Natural killer cell (primary cell): ENCODE measurements at regions not wholly inside any gene's neighbourhood (a gene's known extent, or its start where the extent isn't known, plus 50 kb on each side); places are given as distances from the start of the nearest gene placed in this dataset.

ENCODE experiments used
- ATAC-seq, 3 donors: fragments of 150-1000 bp in 2 of 3; fragments of 200-7000 bp in 1 of 3; cut with Tn5 transposase; 1 replicate in 1 of 3; 2 replicates in 2 of 3; pipeline ENCODE4 v1.10.0; 2021; ENCODE audit warnings: mild to moderate bottlenecking in 2 of 3, moderate library complexity in 2 of 3
- DNase-seq, 2 donors: peaks; one replicate each; pipeline versions ENCODE4 v3.0.0 to v3.0.0-alpha.2; 2013 to 2021; ENCODE audit warnings: mixed read lengths in 1 of 2
- H3K27ac ChIP-seq: one replicate; pipeline ENCODE4 v1.5.1; 2013; ENCODE audit warnings: mild to moderate bottlenecking, low read length
- H3K27me3 ChIP-seq: one replicate; pipeline ENCODE4 v1.6.1; 2013; ENCODE audit warnings: low read length; ENCODE audit not compliant: control insufficient read depth, insufficient read depth
- H3K36me3 ChIP-seq: one replicate; pipeline ENCODE4 v1.6.1; 2013; ENCODE audit warnings: low read length; ENCODE audit not compliant: control insufficient read depth, insufficient read depth
- H3K4me1 ChIP-seq: one replicate; pipeline ENCODE4 v1.6.1; 2013; ENCODE audit warnings: low read length; ENCODE audit not compliant: control insufficient read depth, insufficient read depth
- H3K4me3 ChIP-seq: one replicate; pipeline ENCODE4 v1.5.1; 2013; ENCODE audit warnings: low read length
- H3K9me3 ChIP-seq: one replicate; pipeline ENCODE4 v1.6.1; 2013; ENCODE audit warnings: low read length; ENCODE audit not compliant: control insufficient read depth, insufficient read depth
- H3K27ac Mint-ChIP-seq, 2 donors: one replicate each; pipeline ENCODE4 v1.8.0; 2022; ENCODE audit warnings: mild to moderate bottlenecking in 2 of 2, mixed read lengths in 2 of 2, moderate library complexity in 1 of 2
- H3K27me3 Mint-ChIP-seq, 2 donors: one replicate each; pipeline ENCODE4 v1.8.0; 2022; ENCODE audit warnings: low read depth in 2 of 2, mixed read lengths in 2 of 2
- H3K36me3 Mint-ChIP-seq: one replicate; pipeline ENCODE4 v1.8.0; 2022; ENCODE audit warnings: mixed read lengths
- H3K4me1 Mint-ChIP-seq, 2 donors: one replicate each; pipeline ENCODE4 v1.8.0; 2022; ENCODE audit warnings: mixed read lengths in 2 of 2
- H3K4me3 Mint-ChIP-seq: one replicate; pipeline ENCODE4 v1.8.0; 2022; ENCODE audit warnings: mild to moderate bottlenecking, moderate library complexity, mixed read lengths
- H3K9me3 Mint-ChIP-seq, 2 donors: one replicate each; pipeline ENCODE4 v1.8.0; 2022; ENCODE audit warnings: mixed read lengths in 2 of 2
- WGBS: methylation state at CpG from one replicate; pipeline ENCODE4 v1.1.7; 2013; ENCODE audit warnings: missing lambda C conversion rate; ENCODE audit not compliant: insufficient coverage; 5-methylcytosine and 5-hydroxymethylcytosine counted together
- intact Hi-C: fragments of 100-400 bp; cut with micrococcal nuclease; formaldehyde crosslinking; loops from one replicate; pipeline ENCODE4 v1.14.2; 2022
- TF ChIP-seq, protein P1 (sequence below): fragments of 200-600 bp; IDR thresholded peaks from one replicate; pipeline ENCODE4 v1.8.0; 2022; ENCODE audit warnings: antibody characterized with exemption

DNA sequence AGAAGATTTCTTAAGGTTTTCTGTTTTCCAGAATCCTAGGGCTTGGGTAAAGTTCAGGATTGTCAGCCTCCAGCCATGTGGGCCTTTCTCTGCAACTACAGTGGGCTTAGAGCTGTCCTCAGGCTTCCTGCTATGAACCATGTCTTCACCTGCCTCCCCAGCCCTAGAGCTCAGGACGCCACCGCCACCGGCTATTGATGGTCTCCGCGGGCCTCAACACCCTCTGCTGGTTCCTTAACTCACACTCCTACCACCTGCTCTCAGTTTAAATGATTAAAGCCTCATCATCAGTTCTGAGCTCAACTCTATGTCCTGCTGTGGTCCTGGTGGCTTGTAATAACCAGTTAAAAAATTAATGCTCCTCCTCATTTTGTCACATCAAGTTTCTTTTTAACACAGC is 221.0 kb downstream of the EFNB2 start:
- H3K27ac ChIP-seq = no peak overlapping the region
- Mint-ChIP-seq H3K9me3 (peaks cover 0 to 2% of the 10 kb centered on the region in 2 donors), H3K4me3 (no peak overlapping the region), H3K27me3 (no peaks in the 10 kb centered on the region), H3K36me3 (no peaks in the 10 kb centered on the region), H3K4me1 (no peaks in the 10 kb centered on the region), H3K27ac (no peak overlapping the region)
- TF ChIP-seq, protein P1, sequence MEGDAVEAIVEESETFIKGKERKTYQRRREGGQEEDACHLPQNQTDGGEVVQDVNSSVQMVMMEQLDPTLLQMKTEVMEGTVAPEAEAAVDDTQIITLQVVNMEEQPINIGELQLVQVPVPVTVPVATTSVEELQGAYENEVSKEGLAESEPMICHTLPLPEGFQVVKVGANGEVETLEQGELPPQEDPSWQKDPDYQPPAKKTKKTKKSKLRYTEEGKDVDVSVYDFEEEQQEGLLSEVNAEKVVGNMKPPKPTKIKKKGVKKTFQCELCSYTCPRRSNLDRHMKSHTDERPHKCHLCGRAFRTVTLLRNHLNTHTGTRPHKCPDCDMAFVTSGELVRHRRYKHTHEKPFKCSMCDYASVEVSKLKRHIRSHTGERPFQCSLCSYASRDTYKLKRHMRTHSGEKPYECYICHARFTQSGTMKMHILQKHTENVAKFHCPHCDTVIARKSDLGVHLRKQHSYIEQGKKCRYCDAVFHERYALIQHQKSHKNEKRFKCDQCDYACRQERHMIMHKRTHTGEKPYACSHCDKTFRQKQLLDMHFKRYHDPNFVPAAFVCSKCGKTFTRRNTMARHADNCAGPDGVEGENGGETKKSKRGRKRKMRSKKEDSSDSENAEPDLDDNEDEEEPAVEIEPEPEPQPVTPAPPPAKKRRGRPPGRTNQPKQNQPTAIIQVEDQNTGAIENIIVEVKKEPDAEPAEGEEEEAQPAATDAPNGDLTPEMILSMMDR = no peak
- no peaks in the 10 kb centered on the region for H3K27me3 ChIP-seq
- intact Hi-C loops = no loop called here
- 76% methylated on average over 5 of the region's 5 CpGs for WGBS
- no peaks in the 10 kb centered on the region for H3K4me1 ChIP-seq
- DNase-seq = no peak
- no peaks in the 10 kb centered on the region for H3K9me3 ChIP-seq
- H3K4me3 ChIP-seq = no peak overlapping the region
- no peak for ATAC-seq
- H3K36me3 ChIP-seq = no peaks in the 10 kb centered on the region

DNA sequence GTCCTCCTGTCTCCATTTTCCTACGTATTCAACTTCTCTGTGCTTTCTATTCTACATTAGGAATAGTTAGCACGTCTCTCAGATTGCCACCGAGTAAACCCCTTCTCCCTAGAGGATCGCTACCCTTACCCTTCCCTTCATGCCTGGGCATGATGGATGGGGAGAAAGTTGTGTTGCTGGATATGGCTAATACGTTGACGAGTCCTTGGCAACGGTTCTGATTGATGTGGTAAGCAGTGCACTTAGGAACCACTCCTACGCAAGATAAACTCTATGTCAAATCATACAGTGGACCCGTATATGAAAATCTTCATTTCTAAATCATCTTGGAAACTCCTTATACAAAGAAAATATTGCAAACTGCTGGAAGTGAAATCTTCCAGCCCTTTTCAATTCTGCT is 224.5 kb downstream of the EFNB2 start:
- peaks cover 5 to 6% of the 10 kb centered on the region in 2 donors for H3K9me3 Mint-ChIP-seq
- H3K4me3 Mint-ChIP-seq = no peak overlapping the region
- no peaks in the 10 kb centered on the region for H3K27me3 Mint-ChIP-seq
- Histone ChIP-seq H3K9me3 (no peaks in the 10 kb centered on the region), H3K4me1 (no peaks in the 10 kb centered on the region), H3K36me3 (no peaks in the 10 kb centered on the region), H3K27me3 (no peaks in the 10 kb centered on the region), H3K27ac (no peak overlapping the region), H3K4me3 (no peak overlapping the region)
- H3K36me3 Mint-ChIP-seq = no peaks in the 10 kb centered on the region
- intact Hi-C loops = no loop called here
- ATAC-seq (no peak), DNase-seq (no peak)
- H3K4me1 Mint-ChIP-seq = no peaks in the 10 kb centered on the region
- TF ChIP-seq, protein P1 = no peak
- WGBS = 87% methylated on average over 7 of the region's 9 CpGs
- H3K27ac Mint-ChIP-seq = no peak overlapping the region

DNA sequence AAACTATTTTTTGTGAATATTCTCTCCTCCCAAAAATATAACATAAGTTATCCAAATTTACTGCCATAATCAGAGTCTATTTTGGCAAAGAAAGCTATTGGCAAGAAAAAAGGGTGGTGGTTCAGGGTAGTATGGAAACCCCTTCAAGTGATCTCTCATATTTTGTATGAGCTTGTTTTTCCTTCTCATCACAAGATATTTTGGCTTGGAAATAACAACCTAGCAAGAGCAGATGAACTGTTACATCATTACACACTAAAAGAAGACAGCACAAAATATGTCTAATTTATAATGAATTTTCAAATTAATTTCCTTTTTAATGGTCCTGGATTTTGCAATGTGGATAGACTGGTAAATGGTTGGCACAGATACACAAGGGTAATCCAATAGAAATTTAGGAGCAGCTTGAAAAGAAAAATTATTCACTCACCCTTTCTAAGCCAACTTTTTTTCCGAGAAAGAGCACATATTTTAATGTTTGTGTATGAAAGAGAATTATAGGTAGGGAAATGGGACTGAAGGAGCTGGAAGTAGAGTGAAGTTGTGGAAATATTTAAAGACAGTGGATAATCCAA is 225.1 kb downstream of the EFNB2 start:
- no peak for DNase-seq
- Histone ChIP-seq H3K36me3 (no peaks in the 10 kb centered on the region), H3K9me3 (no peaks in the 10 kb centered on the region), H3K27me3 (no peaks in the 10 kb centered on the region), H3K4me3 (no peak overlapping the region), H3K4me1 (no peaks in the 10 kb centered on the region), H3K27ac (no peak overlapping the region)
- no peak overlapping the region for H3K4me3 Mint-ChIP-seq
- no peak for ATAC-seq
- no peaks in the 10 kb centered on the region for H3K36me3 Mint-ChIP-seq
- TF ChIP-seq, protein P1 = no peak
- intact Hi-C loops = no loop called here
- no peaks in the 10 kb centered on the region for H3K27me3 Mint-ChIP-seq
- H3K9me3 Mint-ChIP-seq = peaks cover 4 to 5% of the 10 kb centered on the region in 2 donors
- no peaks in the 10 kb centered on the region for H3K4me1 Mint-ChIP-seq
- 100% methylated on average over 1 of the region's 1 CpG for WGBS
- H3K27ac Mint-ChIP-seq = no peak overlapping the region

DNA sequence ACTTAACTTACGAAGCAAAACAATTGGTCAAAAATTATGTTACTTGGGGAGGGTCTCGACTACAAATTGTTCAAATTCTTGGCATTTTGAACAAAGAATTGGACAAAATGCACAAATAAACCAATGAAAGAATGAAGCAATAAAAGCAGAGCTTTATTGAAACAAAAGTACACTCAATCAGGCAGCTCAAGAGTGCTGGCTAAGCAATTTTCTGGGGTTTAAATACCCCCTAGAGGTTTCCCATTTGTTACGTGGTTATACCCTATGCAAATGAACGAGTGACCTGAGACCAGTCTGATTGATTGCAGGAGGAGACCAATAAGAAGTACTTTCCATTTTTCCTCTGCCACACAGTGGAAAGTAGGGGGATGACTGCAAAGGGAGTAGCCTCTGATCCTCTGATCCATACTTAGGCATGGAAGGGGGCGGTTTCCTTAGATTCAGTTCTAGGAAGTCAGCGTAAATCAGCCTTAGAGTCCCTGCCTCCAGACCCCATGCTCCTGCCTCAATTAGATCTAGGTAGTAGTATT is 228.6 kb downstream of the EFNB2 start:
- no peak overlapping the region for H3K27ac Mint-ChIP-seq
- Histone ChIP-seq H3K9me3 (no peaks in the 10 kb centered on the region), H3K36me3 (no peaks in the 10 kb centered on the region), H3K4me3 (no peak overlapping the region), H3K27me3 (no peaks in the 10 kb centered on the region), H3K4me1 (no peaks in the 10 kb centered on the region), H3K27ac (no peak overlapping the region)
- ATAC-seq (no peak), DNase-seq (no peak)
- H3K9me3 Mint-ChIP-seq = peaks cover 4 to 5% of the 10 kb centered on the region in 2 donors
- H3K36me3 Mint-ChIP-seq = no peaks in the 10 kb centered on the region
- H3K4me1 Mint-ChIP-seq = no peaks in the 10 kb centered on the region
- TF ChIP-seq, protein P1 = no peak
- no peaks in the 10 kb centered on the region for H3K27me3 Mint-ChIP-seq
- 85% methylated on average over 6 of the region's 6 CpGs for WGBS
- no peak overlapping the region for H3K4me3 Mint-ChIP-seq
- intact Hi-C loops = no loop called here
